GM12878 (cell line): ENCODE measurements at regions not wholly inside any gene's neighbourhood (a gene's known extent, or its start where the extent isn't known, plus 50 kb on each side); places are given as distances from the start of the nearest gene placed in this dataset.
"Not testable (repeated sequence)": the region's sequence is repeated elsewhere in the genome, so short reads cannot be mapped to it uniquely, and the experiment has no call there.

ENCODE experiments used
- ATAC-seq: fragments of 200-7000 bp; cut with Tn5 transposase; 3 replicates; pipeline ENCODE4 v1.9.1; 2020; ENCODE audit warnings: mild to moderate bottlenecking, moderate library complexity
- BruUV-seq: library from RNA; stranded (reverse); fragments of 400-500 nt; replicated peaks from 2 replicates; lab custom pipeline; 2021; lab: Mats Ljungman, UMichigan
- CTCF ChIA-PET: fragments of 300-600 bp; sonication (Branson Sonifier 250); formaldehyde crosslinking; extraction: SDS; loops from one replicate; lab custom pipeline; 2021; ENCODE audit warnings: inconsistent platforms; lab: Yijun Ruan, JAX
- POLR2A ChIA-PET: fragments of 350-600 bp; formaldehyde crosslinking; extraction: SDS; loops from one replicate; lab custom pipeline; 2021; ENCODE audit warnings: inconsistent platforms; lab: Charles Lee
- RAD21 ChIA-PET: fragments of 300-600 bp; sonication (Branson Sonifier 250); formaldehyde crosslinking; loops from one replicate; lab custom pipeline; 2023; ENCODE audit warnings: antibody characterized with exemption; ENCODE audit not compliant: unreplicated experiment; lab: Charles Lee
- SMC1A ChIA-PET: fragments of 300-600 bp; sonication (Branson Sonifier 250); formaldehyde crosslinking; loops from one replicate; lab custom pipeline; 2023; ENCODE audit not compliant: unreplicated experiment, uncharacterized antibody; lab: Charles Lee
- DNase-seq: peaks from one replicate; pipeline ENCODE4 v3.0.0-alpha.2; 2011; ENCODE audit warnings: low read depth, low spot score
- FAIRE-seq: peaks from 3 replicates; lab custom pipeline; 2011; peaks lifted over from hg19 to GRCh38; lab: Jason Lieb, UNC
- H2AFZ ChIP-seq: 2 replicates; pipeline ENCODE4 v1.6.0; 2011; ENCODE audit warnings: low read depth, low read length, control low read depth; ENCODE audit not compliant: control insufficient read depth
- H3K27ac ChIP-seq: 2 replicates; pipeline ENCODE4 v1.5.1; 2011; ENCODE audit warnings: control low read depth; ENCODE audit not compliant: control insufficient read depth, insufficient read depth
- H3K27me3 ChIP-seq, 2 experiments: replicated peaks in 1 of 2; 2 replicates each; pipeline versions ENCODE4 v1.6.0 to v1.6.1; 2011; ENCODE audit warnings: low read length in 1 of 2; ENCODE audit not compliant: control insufficient read depth in 2 of 2, insufficient read depth in 2 of 2
- H3K36me3 ChIP-seq, 2 experiments: 2 replicates each; pipeline ENCODE4 v1.5.1; 2011; ENCODE audit warnings: low read length in 1 of 2; ENCODE audit not compliant: control insufficient read depth in 2 of 2, insufficient read depth in 2 of 2
- H3K4me1 ChIP-seq: 2 replicates; pipeline ENCODE4 v1.6.1; 2011; ENCODE audit warnings: mild to moderate bottlenecking, low read length, moderate library complexity, mixed read lengths; ENCODE audit not compliant: control insufficient read depth, insufficient read depth
- H3K4me2 ChIP-seq: 2 replicates; pipeline ENCODE4 v1.6.0; 2011; ENCODE audit warnings: control low read depth; ENCODE audit not compliant: control insufficient read depth, insufficient read depth
- H3K4me3 ChIP-seq: fragments of 200-600 bp; sonication (generic); 2 replicates; pipeline ENCODE4 v1.5.1; 2016
- H3K79me2 ChIP-seq: 2 replicates; pipeline ENCODE4 v1.6.0; 2011; ENCODE audit warnings: low read length; ENCODE audit not compliant: control insufficient read depth, insufficient read depth
- H3K9ac ChIP-seq: 2 replicates; pipeline ENCODE4 v1.8.0; 2011; ENCODE audit warnings: low read length, control low read depth, mixed read lengths; ENCODE audit not compliant: control insufficient read depth, insufficient read depth
- H3K9me3 ChIP-seq: replicated peaks from 3 replicates; pipeline ENCODE4 v1.5.1; 2011; ENCODE audit warnings: mild to moderate bottlenecking, low read length; ENCODE audit not compliant: control insufficient read depth, insufficient read depth
- H4K20me1 ChIP-seq: 2 replicates; pipeline ENCODE4 v1.6.0; 2011; ENCODE audit not compliant: control insufficient read depth, insufficient read depth
- EED ChIP-seq: sonication (generic); IDR thresholded peaks from 2 replicates; pipeline ENCODE4 v1.6.1; 2016; ENCODE audit warnings: antibody characterized with exemption, low read depth
- IKZF2 ChIP-seq, 2 experiments: fragments of 450-650 bp; IDR thresholded peaks; 2 replicates each; pipeline ENCODE4 v1.6.1; 2017; ENCODE audit warnings: mild to moderate bottlenecking in 2 of 2, moderate library complexity in 2 of 2
- TARDBP ChIP-seq: IDR thresholded peaks from 2 replicates; pipeline ENCODE4 v1.6.1; 2016; ENCODE audit warnings: borderline replicate concordance
- WGBS: methylation state at CpG from one replicate; pipeline ENCODE4 v1.1.6; 2016; ENCODE audit warnings: low lambda C conversion rate; ENCODE audit not compliant: insufficient replicate concordance, insufficient coverage; ENCODE audit errors: missing lambda C conversion rate; 5-methylcytosine and 5-hydroxymethylcytosine counted together
- in situ Hi-C: fragments of 300-500 bp; cut with MboI; formaldehyde crosslinking; loops from 9 replicates; pipeline ENCODE4 v1.14.3; 2018; ENCODE audit warnings: mixed read lengths
- intact Hi-C: fragments of 100-400 bp; cut with micrococcal nuclease; formaldehyde crosslinking; loops from one replicate; pipeline ENCODE4 v1.14.2; 2022; ENCODE audit not compliant: unreplicated experiment
- TF ChIP-seq, protein P1 (sequence below): IDR thresholded peaks from 2 replicates; pipeline ENCODE4 v1.6.1; 2012; ENCODE audit warnings: improper control_type of control experiment, low read depth, low read length; ENCODE audit not compliant: insufficient replicate concordance
- TF ChIP-seq, protein P2 (sequence below): fragments of 450-650 bp; IDR thresholded peaks from 2 replicates; pipeline ENCODE4 v1.6.1; 2018; ENCODE audit warnings: mild to moderate bottlenecking, low read depth, moderate library complexity; ENCODE audit not compliant: partially characterized antibody

DNA sequence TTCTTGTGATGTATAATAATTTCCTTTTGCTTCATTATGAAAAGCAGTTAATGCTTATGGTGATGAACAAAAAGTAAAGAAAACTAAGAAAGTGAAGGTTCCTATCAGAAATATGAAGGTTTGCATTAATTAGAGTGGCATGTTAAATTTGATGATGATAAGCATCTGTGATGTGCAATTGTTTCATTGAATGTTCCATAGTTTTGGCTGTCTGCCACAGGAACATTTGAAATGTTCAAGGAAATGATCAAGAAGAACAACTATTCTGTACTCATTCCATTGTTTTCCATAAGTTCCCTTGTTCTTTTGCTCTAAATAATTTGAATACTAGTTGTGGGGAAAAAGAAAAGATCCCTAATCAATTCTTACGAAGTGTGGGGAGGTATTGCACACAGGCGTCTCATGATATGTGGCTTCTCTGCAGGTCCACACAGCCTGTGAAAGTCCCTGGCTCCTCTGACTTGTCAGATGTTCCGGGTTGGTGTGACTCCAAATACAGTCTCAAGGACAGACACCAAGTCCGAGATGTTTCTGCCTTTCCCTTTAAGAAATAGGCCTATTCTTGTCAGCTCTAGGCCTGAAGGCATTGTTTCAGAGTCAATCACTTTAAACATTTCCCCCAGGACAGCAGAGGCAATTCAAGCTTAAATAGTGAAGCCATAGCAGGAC, 152.6 kb upstream of the MAST4 start (continued):
- TF ChIP-seq, protein P1, sequence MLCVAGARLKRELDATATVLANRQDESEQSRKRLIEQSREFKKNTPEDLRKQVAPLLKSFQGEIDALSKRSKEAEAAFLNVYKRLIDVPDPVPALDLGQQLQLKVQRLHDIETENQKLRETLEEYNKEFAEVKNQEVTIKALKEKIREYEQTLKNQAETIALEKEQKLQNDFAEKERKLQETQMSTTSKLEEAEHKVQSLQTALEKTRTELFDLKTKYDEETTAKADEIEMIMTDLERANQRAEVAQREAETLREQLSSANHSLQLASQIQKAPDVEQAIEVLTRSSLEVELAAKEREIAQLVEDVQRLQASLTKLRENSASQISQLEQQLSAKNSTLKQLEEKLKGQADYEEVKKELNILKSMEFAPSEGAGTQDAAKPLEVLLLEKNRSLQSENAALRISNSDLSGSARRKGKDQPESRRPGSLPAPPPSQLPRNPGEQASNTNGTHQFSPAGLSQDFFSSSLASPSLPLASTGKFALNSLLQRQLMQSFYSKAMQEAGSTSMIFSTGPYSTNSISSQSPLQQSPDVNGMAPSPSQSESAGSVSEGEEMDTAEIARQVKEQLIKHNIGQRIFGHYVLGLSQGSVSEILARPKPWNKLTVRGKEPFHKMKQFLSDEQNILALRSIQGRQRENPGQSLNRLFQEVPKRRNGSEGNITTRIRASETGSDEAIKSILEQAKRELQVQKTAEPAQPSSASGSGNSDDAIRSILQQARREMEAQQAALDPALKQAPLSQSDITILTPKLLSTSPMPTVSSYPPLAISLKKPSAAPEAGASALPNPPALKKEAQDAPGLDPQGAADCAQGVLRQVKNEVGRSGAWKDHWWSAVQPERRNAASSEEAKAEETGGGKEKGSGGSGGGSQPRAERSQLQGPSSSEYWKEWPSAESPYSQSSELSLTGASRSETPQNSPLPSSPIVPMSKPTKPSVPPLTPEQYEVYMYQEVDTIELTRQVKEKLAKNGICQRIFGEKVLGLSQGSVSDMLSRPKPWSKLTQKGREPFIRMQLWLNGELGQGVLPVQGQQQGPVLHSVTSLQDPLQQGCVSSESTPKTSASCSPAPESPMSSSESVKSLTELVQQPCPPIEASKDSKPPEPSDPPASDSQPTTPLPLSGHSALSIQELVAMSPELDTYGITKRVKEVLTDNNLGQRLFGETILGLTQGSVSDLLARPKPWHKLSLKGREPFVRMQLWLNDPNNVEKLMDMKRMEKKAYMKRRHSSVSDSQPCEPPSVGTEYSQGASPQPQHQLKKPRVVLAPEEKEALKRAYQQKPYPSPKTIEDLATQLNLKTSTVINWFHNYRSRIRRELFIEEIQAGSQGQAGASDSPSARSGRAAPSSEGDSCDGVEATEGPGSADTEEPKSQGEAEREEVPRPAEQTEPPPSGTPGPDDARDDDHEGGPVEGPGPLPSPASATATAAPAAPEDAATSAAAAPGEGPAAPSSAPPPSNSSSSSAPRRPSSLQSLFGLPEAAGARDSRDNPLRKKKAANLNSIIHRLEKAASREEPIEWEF, result no peak
- no peak for TF ChIP-seq IKZF2 (IDR thresholded peaks at IDR 0.05)
- TF ChIP-seq EED, result no peak
- TF ChIP-seq, protein P2, sequence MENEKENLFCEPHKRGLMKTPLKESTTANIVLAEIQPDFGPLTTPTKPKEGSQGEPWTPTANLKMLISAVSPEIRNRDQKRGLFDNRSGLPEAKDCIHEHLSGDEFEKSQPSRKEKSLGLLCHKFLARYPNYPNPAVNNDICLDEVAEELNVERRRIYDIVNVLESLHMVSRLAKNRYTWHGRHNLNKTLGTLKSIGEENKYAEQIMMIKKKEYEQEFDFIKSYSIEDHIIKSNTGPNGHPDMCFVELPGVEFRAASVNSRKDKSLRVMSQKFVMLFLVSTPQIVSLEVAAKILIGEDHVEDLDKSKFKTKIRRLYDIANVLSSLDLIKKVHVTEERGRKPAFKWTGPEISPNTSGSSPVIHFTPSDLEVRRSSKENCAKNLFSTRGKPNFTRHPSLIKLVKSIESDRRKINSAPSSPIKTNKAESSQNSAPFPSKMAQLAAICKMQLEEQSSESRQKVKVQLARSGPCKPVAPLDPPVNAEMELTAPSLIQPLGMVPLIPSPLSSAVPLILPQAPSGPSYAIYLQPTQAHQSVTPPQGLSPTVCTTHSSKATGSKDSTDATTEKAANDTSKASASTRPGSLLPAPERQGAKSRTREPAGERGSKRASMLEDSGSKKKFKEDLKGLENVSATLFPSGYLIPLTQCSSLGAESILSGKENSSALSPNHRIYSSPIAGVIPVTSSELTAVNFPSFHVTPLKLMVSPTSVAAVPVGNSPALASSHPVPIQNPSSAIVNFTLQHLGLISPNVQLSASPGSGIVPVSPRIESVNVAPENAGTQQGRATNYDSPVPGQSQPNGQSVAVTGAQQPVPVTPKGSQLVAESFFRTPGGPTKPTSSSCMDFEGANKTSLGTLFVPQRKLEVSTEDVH, result no peak
- no peak for TF ChIP-seq TARDBP

DNA sequence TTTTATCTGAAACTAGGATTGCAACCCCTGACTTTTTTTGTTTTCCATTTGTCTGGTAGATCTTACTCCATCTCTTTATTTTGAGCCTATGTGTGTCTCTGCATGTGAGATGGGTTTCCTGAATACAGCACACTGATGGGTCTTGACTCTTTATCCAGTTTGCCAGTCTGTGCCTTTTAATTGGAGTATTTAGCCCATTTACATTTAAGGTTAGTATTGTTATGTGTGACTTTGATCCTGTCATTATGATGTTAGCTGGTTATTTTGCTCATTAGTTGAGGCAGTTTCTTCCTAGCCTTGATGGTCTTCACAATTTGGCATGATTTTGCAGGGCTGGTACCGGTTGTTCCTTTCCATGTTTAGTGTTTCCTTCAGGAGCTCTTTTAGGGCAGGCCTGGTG, 148.1 kb upstream of the MAST4 start:
- H2AFZ ChIP-seq, H3K27me3 ChIP-seq, H3K79me2 ChIP-seq, POLR2A ChIA-PET, SMC1A ChIA-PET, H3K9me3 ChIP-seq, DNase-seq, H3K27ac ChIP-seq, H3K4me1 ChIP-seq, H3K4me3 ChIP-seq, RAD21 ChIA-PET, H3K4me2 ChIP-seq, H4K20me1 ChIP-seq, FAIRE-seq, H3K9ac ChIP-seq, ATAC-seq, intact Hi-C loops, BruUV-seq, H3K36me3 ChIP-seq, in situ Hi-C loops: not testable (repeated sequence)
- WGBS, result 41% methylated on average over 1 of the region's 1 CpG
- CTCF ChIA-PET, result interaction anchor here (0.6 kb wide), 1 partner anchor 12 kb away, joined by 3 read pairs; no protein-coding TSS in a partner anchor
